IPS-NIHi7 (cell line): ENCODE measurements at regions not wholly inside any gene's neighbourhood (a gene's known extent, or its start where the extent isn't known, plus 50 kb on each side); places are given as distances from the start of the nearest gene placed in this dataset.

Source experiments
- DNase-seq: peaks from one replicate; pipeline ENCODE4 v3.0.0; 2012; ENCODE audit warnings: mixed read lengths; ENCODE audit errors: extremely low spot score

DNA sequence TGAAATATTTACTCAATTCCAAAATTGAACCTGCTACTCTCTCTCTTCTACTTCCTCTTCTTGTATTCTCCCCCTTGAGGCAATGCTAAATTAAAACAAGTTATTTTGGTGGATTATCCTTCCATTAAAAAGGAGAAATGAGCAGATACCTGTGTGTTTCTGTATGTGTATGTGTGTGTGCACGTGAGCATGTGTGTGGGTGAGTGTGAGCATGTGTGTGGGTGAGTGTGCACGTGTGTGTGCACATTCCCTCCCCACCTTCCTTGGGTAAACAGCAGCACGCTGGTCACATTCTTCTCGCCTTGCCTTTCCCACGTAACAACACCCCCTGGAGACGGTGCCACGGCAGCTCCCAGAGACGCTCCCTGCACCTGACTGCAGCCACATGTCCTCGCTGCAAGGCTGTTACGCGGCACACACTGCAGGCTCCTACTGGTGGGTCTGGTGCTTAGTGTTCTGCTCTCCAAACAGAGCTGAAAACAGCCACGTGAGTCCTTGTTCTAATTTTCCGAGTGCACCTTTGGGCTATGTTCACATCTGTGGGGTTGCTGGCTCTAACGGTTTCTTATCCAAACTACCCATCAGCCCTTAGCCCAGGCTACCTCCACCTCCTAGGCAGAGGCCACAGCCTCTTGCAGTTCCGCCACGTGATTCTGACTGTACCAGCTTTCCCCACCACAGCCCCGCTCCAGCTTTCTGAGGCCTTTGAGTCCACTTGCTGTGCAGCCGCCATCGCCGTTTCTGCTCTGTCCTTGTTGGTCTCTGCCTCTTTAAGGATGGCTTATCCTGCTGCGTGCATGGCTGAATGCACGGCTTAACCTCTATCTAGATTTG lies 123.4 kb downstream of the CTTN start:
- DNase-seq, result no peak

DNA sequence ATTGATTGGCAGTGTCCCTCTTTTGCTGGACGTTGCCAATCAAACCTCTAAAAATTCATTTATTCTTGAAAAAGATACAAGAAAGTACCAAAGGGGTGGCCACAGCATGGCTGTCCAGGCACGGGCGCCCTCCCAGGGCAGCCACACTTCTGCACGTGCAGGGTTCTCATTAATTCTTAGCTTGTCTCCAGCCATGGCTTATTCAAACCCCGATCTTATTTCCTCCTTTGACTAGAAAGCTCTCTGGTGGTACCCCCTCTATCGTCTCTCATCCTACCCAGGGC lies 123.9 kb downstream of the CTTN start:
- no peak for DNase-seq

DNA sequence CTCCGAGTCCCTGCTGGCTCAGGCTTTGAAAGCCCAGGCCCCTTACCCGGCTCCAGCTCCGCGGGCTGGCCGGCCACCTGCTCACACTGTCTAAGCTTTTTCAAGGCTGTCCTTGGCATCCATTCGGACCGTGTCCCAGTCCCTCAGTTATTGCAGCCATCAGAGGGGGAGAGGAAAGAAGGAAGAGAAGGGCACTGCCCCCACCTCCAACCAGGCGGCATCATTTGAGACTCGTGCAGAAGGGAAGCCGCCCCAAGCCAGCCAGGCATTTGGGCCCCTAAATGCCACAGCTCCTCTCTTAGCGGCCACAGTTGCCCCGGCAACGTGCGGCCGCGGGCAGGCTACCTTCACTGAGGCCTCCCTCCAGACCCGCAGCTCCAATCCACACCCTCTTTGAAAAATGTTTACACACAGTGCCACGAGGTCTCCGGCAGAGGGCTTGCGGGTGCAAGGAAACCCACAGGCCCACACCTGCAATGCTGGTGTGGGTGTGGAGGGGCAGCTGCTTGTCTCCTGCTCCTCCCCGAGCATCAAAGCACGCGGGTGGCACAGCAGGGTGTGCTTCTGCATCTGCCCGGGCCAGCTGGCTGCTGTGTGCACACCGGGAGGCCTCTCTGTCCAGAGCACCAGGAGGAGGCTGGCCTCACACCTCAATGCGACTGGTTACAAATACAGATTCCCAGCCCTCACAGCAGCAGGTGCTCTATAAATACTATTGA lies 124.4 kb downstream of the CTTN start:
- DNase-seq, result no peak

- no peak for DNase-seq
Observed at GRCh38 chr11:70523384-70524095, 125.2 kb downstream of the CTTN start.

DNA sequence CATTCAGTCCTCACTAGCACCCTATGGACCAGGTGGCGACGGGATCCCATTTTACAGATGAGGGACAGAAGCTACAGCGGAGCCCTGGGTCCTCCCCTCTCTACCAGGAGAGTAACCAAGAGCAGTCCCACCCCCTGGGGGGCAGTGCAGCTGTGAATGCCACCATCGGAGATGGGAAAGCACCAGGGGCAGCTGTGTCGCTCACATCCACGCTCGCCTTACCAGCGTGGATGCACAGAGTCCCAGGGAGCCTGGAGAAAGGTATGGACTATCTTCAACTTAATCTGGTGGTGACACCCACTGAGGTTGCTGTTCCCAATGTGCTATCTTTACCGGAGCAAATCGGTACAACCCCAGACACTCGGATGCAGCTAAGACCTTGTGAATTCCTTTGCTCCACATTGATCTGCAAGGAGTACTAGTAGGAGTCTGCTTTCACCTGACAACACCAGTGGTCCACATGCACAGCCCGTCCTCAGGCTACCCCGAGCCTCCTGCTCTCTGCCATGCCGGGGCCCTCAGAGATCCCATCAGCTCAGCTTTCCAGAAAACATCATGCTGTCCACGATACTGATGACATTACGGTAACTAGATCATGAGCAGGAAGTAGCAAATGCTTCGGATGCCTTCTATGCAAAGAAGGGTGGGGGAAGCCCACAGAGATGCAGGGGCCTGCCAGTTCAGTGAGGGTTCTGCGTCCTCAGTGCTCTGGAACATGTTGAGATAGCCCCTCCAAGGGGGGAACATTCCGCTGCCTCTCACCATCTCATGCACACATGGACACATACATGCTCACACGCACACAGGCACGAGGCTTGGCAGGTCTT lies 126.0 kb downstream of the CTTN start:
- no peak for DNase-seq

GRCh38 chr11:70525006-70525405 lies 126.7 kb downstream of the CTTN start:
- no peak for DNase-seq

DNA sequence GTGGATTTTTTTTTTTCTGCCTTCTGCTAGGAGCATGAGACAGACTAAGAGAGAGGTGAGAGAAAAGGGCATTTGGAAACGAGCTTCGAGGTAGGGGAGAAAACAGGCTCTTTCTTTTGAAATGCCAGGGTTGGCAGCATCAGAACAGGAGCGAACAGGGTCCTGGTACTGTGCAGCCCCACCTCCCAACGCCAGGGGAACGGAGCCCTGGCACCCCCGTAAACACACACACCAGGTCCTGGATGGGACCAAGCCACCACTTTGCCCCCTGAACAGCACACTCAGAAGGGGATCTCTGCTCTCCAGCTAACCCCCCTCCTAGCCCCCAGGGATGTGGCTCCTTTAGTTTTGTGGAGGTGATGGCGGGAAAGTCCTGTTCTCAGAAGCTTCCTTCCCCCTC lies 127.1 kb downstream of the CTTN start:
- no peak for DNase-seq

GRCh38 chr11:70526116-70527045 lies 128.1 kb downstream of the CTTN start:
- no peak for DNase-seq

- no peak for DNase-seq
Observed at GRCh38 chr11:70527046-70527395, 128.7 kb downstream of the CTTN start.

DNA sequence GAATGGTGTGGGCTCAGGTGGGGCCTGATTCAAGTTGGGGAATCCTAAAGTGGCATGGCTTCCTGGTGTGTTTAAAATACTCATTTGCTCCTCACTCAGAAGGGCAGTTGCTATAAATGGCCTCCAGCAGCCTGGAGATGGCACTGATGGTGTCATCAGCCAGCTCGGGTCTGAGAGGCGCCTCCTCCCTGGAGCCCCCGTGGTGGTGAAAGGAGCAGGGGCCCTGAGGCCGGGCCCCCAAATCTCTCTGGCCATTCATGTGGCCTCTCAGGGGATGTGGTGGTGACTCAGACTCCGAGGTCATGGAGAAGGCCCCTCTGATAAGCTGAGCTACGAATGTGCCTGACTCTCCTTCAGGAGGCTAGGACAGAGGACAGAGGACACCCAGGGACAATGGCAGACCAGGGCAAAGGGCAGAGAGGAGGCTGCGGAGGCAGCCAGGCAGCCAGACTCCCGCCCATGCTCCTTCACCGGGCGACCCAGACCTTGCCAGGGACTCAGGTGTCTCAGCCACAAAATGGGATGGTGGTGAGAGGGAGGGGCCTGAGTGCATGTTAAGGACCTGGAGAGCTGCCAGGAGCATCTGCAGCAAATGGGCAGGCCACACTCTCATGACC lies 129.2 kb downstream of the CTTN start:
- no peak for DNase-seq

DNA sequence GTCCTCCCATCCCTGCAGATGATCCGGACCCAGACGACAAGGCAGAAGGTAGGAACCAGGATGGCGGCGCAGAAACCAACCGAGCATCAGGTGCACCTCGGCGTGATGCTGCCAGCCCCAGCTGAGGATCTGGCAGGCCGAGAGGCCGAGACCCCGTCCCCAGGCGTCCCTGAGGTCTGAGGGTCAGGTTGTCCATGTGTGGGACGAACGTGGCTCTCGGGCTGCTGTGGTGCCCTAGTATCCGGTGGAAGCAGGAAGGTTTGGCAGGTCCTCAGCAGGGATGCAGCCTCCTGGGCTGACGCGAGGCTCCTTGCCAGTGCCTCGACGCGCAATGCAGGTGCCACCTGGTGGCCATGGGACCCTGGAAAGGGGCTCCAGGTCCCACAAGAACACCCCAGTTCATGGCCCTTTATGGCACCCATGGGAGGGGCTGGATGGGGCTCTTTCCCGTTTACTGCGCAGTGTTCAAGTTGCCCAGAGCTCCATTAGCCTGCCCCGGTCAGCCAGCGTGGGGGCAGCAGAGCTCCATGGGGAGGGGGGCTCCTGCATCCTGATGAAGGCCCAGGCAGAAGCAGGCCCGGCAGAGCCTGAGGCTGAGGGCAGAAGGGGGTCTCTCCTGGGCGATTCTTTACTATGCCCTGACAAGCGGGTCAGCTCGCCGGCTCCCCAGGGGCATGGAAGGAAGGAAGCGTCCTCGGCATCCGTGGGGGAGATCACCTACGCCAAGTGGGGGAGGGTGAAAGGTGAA lies 129.9 kb downstream of the CTTN start:
- DNase-seq, result no peak

GRCh38 chr11:70528794-70529580 lies 130.7 kb downstream of the CTTN start:
- no peak for DNase-seq

GRCh38 chr11:70530010-70530409 lies 131.7 kb downstream of the CTTN start:
- DNase-seq, result no peak

GRCh38 chr11:70530629-70531185 lies 132.4 kb downstream of the CTTN start:
- no peak for DNase-seq

GRCh38 chr11:70531281-70532065 lies 133.1 kb downstream of the CTTN start:
- no peak for DNase-seq

DNA sequence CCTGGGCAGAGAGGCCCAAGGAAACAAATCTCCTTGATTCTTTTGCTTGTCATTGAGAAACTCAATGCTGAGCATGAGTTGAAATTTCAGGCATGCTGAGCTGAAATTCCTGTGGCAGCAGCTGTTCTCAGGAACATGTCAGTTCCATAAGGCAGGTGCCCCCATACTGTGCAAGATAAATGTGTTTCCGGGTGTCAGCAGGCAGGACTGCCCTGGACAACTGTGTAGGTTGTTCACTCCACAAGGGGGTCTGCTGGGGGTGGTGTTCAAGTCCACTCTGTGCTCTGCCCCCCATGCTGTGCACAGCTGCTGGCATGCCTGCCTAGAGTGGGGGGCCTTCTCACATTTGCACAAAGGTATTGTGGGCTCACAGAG lies 133.7 kb downstream of the CTTN start:
- DNase-seq, result no peak

GRCh38 chr11:70532731-70533130 lies 134.4 kb downstream of the CTTN start:
- no peak for DNase-seq
